Transverse colon (tissue), 4 donors: ENCODE measurements at regions not wholly inside any gene's neighbourhood (a gene's known extent, or its start where the extent isn't known, plus 50 kb on each side); places are given as distances from the start of the nearest gene placed in this dataset.

Experiments
- DNase-seq: peaks from one replicate; pipeline ENCODE4 v3.0.0-alpha.2; 2019
- H3K27ac ChIP-seq, 4 donors: fragments of 200-600 bp; sonication (generic); 2 replicates each; pipeline ENCODE4 v1.5.1; 2016 to 2018; ENCODE audit warnings: inconsistent platforms in 4 of 4
- H3K27me3 ChIP-seq: fragments of 200-600 bp; sonication (generic); 2 replicates; pipeline ENCODE4 v1.5.1; 2017; ENCODE audit warnings: inconsistent platforms
- H3K36me3 ChIP-seq, 4 donors: fragments of 200-600 bp; sonication (generic); 2 replicates each; pipeline ENCODE4 v1.5.1; 2017 to 2019; ENCODE audit warnings: inconsistent platforms in 4 of 4
- H3K4me1 ChIP-seq, 4 donors: fragments of 200-600 bp; sonication (generic); 2 replicates each; pipeline ENCODE4 v1.5.1; 2017 to 2020; ENCODE audit warnings: inconsistent platforms in 4 of 4
- H3K4me3 ChIP-seq, 4 donors: fragments of 200-600 bp; sonication (generic); 1 replicate in 1 of 4; 2 replicates in 3 of 4; pipeline versions ENCODE4 v1.5.1 to v1.6.1; 2017 to 2019; ENCODE audit warnings: inconsistent platforms in 4 of 4
- H3K9me3 ChIP-seq, 2 donors: fragments of 200-600 bp; sonication (generic); 2 replicates each; pipeline ENCODE4 v1.5.1; 2017 to 2019; ENCODE audit warnings: inconsistent platforms in 2 of 2
- EP300 ChIP-seq: sonication (generic); formaldehyde crosslinking; IDR thresholded peaks from one replicate; pipeline ENCODE4 v1.6.1; 2017; ENCODE audit warnings: antibody characterized with exemption, low read depth
- POLR2A ChIP-seq: fragments of 450-650 bp; IDR thresholded peaks from one replicate; pipeline ENCODE4 v1.6.1; 2016; ENCODE audit warnings: antibody characterized with exemption, mild to moderate bottlenecking, moderate library complexity
- POLR2AphosphoS5 ChIP-seq, 3 donors: sonication (generic); formaldehyde crosslinking; IDR thresholded peaks; one replicate each; pipeline ENCODE4 v1.6.1; 2016; ENCODE audit warnings: antibody characterized with exemption in 3 of 3
- WGBS, 2 donors: methylation state at CpG; one replicate each; pipeline ENCODE4 v1.1.5; 2018; ENCODE audit warnings: low coverage in 1 of 2; 5-methylcytosine and 5-hydroxymethylcytosine counted together
- in situ Hi-C, 4 donors: fragments of 200-750 bp; cut with MboI; loops; one replicate each; pipeline versions ENCODE4 v1.15.0 to v1.15.1; 2017; ENCODE audit warnings: low sequenced_read_pairs in 3 of 4, low pct_ligation_motif_present in 1 of 4, low pct_unique_long_range_greater_than_20kb in 1 of 4
- intact Hi-C: fragments of 100-400 bp; cut with DNase I; formaldehyde crosslinking; loops from one replicate; pipeline ENCODE4 v1.15.1; 2023; ENCODE audit warnings: low total_unique reads
- TF ChIP-seq, protein P1 (sequence below), 5 experiments: fragments of 200-600 bp in 3 of 5; fragments of 450-650 bp in 2 of 5; sonication (generic) in 3 of 5; IDR thresholded peaks; 1 replicate in 2 of 5; 2 replicates in 3 of 5; pipeline ENCODE4 v1.5.1; 2016 to 2017; ENCODE audit warnings: antibody characterized with exemption in 5 of 5, inconsistent platforms in 3 of 5, mild to moderate bottlenecking in 2 of 5, moderate library complexity in 1 of 5

GRCh38 chr4:128722911-128723310 is 86.6 kb upstream of the JADE1 start:
- H3K9me3 ChIP-seq: no peaks in the 10 kb centered on the region
- DNase-seq: no peak
- H3K4me1 ChIP-seq: no peaks in the 10 kb centered on the region
- H3K36me3 ChIP-seq: no peaks in the 10 kb centered on the region
- TF ChIP-seq POLR2AphosphoS5 (IDR thresholded peaks at IDR 0.05) (no peak), POLR2A (no peak), EP300 (no peak)
- TF ChIP-seq, protein P1, sequence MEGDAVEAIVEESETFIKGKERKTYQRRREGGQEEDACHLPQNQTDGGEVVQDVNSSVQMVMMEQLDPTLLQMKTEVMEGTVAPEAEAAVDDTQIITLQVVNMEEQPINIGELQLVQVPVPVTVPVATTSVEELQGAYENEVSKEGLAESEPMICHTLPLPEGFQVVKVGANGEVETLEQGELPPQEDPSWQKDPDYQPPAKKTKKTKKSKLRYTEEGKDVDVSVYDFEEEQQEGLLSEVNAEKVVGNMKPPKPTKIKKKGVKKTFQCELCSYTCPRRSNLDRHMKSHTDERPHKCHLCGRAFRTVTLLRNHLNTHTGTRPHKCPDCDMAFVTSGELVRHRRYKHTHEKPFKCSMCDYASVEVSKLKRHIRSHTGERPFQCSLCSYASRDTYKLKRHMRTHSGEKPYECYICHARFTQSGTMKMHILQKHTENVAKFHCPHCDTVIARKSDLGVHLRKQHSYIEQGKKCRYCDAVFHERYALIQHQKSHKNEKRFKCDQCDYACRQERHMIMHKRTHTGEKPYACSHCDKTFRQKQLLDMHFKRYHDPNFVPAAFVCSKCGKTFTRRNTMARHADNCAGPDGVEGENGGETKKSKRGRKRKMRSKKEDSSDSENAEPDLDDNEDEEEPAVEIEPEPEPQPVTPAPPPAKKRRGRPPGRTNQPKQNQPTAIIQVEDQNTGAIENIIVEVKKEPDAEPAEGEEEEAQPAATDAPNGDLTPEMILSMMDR (IDR thresholded peaks at IDR 0.05): no peak
- H3K27me3 ChIP-seq: no peaks in the 10 kb centered on the region
- in situ Hi-C loops (no loop called here), intact Hi-C loops (no loop called here)
- 80 to 83% methylated on average over 1 to 2 of the region's 2 CpGs for WGBS, 2 donors
- H3K27ac ChIP-seq: no peak overlapping the region
- no peak overlapping the region for H3K4me3 ChIP-seq

DNA sequence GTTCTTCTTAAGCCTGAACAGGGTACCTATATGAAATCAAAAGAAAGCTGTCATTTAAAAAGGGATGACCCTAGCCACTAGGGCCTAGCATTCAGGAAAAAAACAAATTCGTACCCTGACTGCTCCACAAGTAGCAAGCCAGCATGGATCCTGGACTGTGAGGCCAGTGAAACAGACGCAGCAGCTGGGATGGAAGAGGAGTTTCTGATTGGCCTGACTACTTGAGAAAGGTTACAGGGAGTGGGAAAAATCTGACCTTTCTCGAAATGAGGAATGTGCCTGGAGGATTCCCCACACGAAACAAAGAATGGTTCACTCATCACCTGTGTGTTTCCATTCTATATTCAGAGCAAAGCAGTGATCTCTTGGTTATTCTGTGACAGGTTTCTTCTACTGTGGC is 87.6 kb upstream of the JADE1 start:
- 76 to 80% methylated on average over 4 of the region's 4 CpGs for WGBS, 2 donors
- no peak for DNase-seq
- Histone ChIP-seq H3K27ac (no peak overlapping the region), H3K27me3 (no peaks in the 10 kb centered on the region), H3K4me1 (peaks cover 0 to under 1% (median 0%) of the 10 kb centered on the region in 4 donors), H3K9me3 (no peaks in the 10 kb centered on the region), H3K36me3 (no peaks in the 10 kb centered on the region), H3K4me3 (no peak overlapping the region)
- TF ChIP-seq POLR2A (no peak), EP300 (no peak), POLR2AphosphoS5 (IDR thresholded peaks at IDR 0.05) (no peak)
- TF ChIP-seq, protein P1 (IDR thresholded peaks at IDR 0.05): no peak
- intact Hi-C loops (no loop called here), in situ Hi-C loops (no loop called here)

GRCh38 chr4:128720270-128720669 is 89.2 kb upstream of the JADE1 start:
- Histone ChIP-seq H3K4me3 (no peak overlapping the region), H3K9me3 (no peaks in the 10 kb centered on the region), H3K36me3 (no peaks in the 10 kb centered on the region), H3K4me1 (peaks cover 0 to 11% (median 0%) of the 10 kb centered on the region in 4 donors), H3K27me3 (no peaks in the 10 kb centered on the region), H3K27ac (no peak overlapping the region)
- intact Hi-C loops (no loop called here), in situ Hi-C loops (no loop called here)
- DNase-seq: no peak
- TF ChIP-seq, protein P1 (IDR thresholded peaks at IDR 0.05): no peak
- TF ChIP-seq POLR2AphosphoS5 (IDR thresholded peaks at IDR 0.05) (no peak), POLR2A (no peak), EP300 (no peak)
- 69 to 88% methylated on average over 1 to 4 of the region's 4 CpGs for WGBS, 2 donors

DNA sequence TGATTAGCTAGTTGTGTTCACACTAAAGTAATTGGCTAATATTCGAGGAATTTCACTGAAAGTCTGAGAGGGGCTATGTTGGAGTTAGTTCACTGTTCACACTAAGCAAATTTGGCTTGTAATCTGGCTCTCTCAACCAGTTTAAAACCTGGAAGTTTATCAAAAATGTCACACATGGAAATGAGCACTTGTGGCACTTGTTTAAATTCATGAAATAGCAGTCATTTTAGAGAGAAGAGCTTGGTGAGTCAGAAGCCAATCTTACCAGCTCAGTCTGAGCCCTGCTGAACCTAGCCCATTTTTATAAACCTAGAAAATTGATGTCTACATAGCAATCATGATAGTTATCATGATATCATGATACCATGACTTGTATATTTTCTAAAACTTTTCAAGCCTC is 90.7 kb upstream of the JADE1 start:
- in situ Hi-C loops: no loop called here

More for the DNA sequence above, 90.7 kb upstream of the JADE1 start:
- no peaks in the 10 kb centered on the region for H3K9me3 ChIP-seq
- no peaks in the 10 kb centered on the region for H3K27me3 ChIP-seq
- TF ChIP-seq, protein P1 (IDR thresholded peaks at IDR 0.05): no peak
- TF ChIP-seq POLR2AphosphoS5 (IDR thresholded peaks at IDR 0.05) (no peak), POLR2A (no peak), EP300 (no peak)
- H3K4me1 ChIP-seq: peaks cover 0 to 11% (median 0%) of the 10 kb centered on the region in 4 donors
- no peak overlapping the region for H3K27ac ChIP-seq
- intact Hi-C loops: no loop called here
- H3K4me3 ChIP-seq: no peak overlapping the region
- DNase-seq: no peak
- H3K36me3 ChIP-seq: no peaks in the 10 kb centered on the region
- 40 to 45% methylated on average over 1 of the region's 1 CpG for WGBS, 2 donors
